ENCODE measurements at regions not wholly inside any gene's neighbourhood (a gene's known extent, or its start where the extent isn't known, plus 50 kb on each side); places are given as distances from the start of the nearest gene placed in this dataset.

DNA sequence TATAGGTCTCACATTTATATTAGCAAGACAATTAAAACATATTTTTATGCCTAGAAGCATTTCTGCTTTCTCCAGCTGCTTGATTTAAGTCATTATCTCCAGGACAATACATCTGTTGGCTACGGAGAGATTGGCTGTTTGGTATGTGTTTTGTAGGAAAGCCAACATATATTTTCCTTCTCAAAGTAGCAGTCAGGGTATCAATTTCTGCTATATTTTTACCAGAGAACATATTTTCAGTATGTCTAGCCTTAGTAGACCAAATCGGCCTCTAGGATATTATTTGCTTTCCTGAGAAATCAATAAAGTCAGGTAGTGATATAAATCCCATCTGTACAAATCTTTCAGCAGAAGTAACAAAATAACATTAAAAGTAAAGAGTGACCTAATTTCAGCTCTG lies 150.0 kb upstream of the COL3A1 start:
- H3K36me3 Mint-ChIP-seq (ENCODE audit: low read depth) = no peaks in the 10 kb centered on the region
- no peaks in the 10 kb centered on the region for H3K27me3 ChIP-seq (ENCODE audit: insufficient read depth)
- no peaks in the 10 kb centered on the region for H3K4me1 Mint-ChIP-seq
- no peaks in the 10 kb centered on the region for H4K20me1 ChIP-seq (replicated peaks; ENCODE audit: insufficient read depth)
- no peaks in the 10 kb centered on the region for H3F3A ChIP-seq (replicated peaks; ENCODE audit: low read depth)
- no peak overlapping the region for H3K27ac Mint-ChIP-seq
- no peak overlapping the region for H2AFZ ChIP-seq
- H3K4me3 ChIP-seq = no peak overlapping the region
- no peak overlapping the region for H3K4me3 Mint-ChIP-seq
- no peaks in the 10 kb centered on the region for H3K9me3 Mint-ChIP-seq
- no peak for ATAC-seq
- no peaks in the 10 kb centered on the region for H3K36me3 ChIP-seq (ENCODE audit: insufficient read depth)
- no peak overlapping the region for H3K4me2 ChIP-seq
- no peaks in the 10 kb centered on the region for H3K27me3 Mint-ChIP-seq (ENCODE audit: insufficient read depth, low read depth, poor library complexity)
- no peaks in the 10 kb centered on the region for H3K4me1 ChIP-seq (ENCODE audit: insufficient read depth)
- H3K27ac ChIP-seq (ENCODE audit: low read depth) = no peak overlapping the region
- DNase-seq (ENCODE audit: low spot score) = no peak
- H3K9me2 ChIP-seq (ENCODE audit: insufficient read depth) = no peaks in the 10 kb centered on the region
- TF ChIP-seq CTCF (conservative IDR thresholded peaks at IDR 0.05; ENCODE audit: low read depth in 2 of 2) (no peak), REST (IDR thresholded peaks at IDR 0.05; ENCODE audit: unreplicated experiment) (no peak), CREB1 (CRISPR knock-in tag; IDR thresholded peaks at IDR 0.05; ENCODE audit: low read depth) (no peak), STAT1 (IDR thresholded peaks at IDR 0.05; ENCODE audit: unreplicated experiment) (no peak), EZH2 (IDR thresholded peaks at IDR 0.05; ENCODE audit: low read depth, unreplicated experiment) (no peak), ZNF331 (CRISPR knock-in tag; IDR thresholded peaks at IDR 0.05; ENCODE audit: low read depth) (no peak), ZNF462 (CRISPR knock-in tag; IDR thresholded peaks at IDR 0.05) (no peak), POLR2AphosphoS5 (IDR thresholded peaks at IDR 0.05; ENCODE audit: low read depth) (no peak), NANOG (IDR thresholded peaks at IDR 0.05; ENCODE audit: borderline replicate concordance) (no peak), EZH2phosphoT487 (IDR thresholded peaks at IDR 0.05; ENCODE audit: unreplicated experiment) (no peak), ZNF114 (CRISPR knock-in tag; IDR thresholded peaks at IDR 0.05) (no peak), JUNB (IDR thresholded peaks at IDR 0.05; ENCODE audit: unreplicated experiment) (no peak), ETS1 (IDR thresholded peaks at IDR 0.05) (no peak)
- H3K79me2 ChIP-seq (replicated peaks; ENCODE audit: insufficient read depth) = no peaks in the 10 kb centered on the region
